ENCODE measurements at regions not wholly inside any gene's neighbourhood (a gene's known extent, or its start where the extent isn't known, plus 50 kb on each side); places are given as distances from the start of the nearest gene placed in this dataset.
"Not testable (repeated sequence)": the region's sequence is repeated elsewhere in the genome, so short reads cannot be mapped to it uniquely, and the experiment has no call there.

GRCh38 chr15:22519213-22519612, 60.5 kb downstream of the GOLGA6L22 start:
- DNase-seq: not testable (repeated sequence)

- DNase-seq: not testable (repeated sequence)
Measured at GRCh38 chr15:22526537-22526936, 67.8 kb downstream of the GOLGA6L22 start.

GRCh38 chr15:22527016-22527415, 68.3 kb downstream of the GOLGA6L22 start:
- not testable (repeated sequence) for DNase-seq

GRCh38 chr15:22529200-22529599, 70.5 kb downstream of the GOLGA6L22 start:
- not testable (repeated sequence) for DNase-seq

DNA sequence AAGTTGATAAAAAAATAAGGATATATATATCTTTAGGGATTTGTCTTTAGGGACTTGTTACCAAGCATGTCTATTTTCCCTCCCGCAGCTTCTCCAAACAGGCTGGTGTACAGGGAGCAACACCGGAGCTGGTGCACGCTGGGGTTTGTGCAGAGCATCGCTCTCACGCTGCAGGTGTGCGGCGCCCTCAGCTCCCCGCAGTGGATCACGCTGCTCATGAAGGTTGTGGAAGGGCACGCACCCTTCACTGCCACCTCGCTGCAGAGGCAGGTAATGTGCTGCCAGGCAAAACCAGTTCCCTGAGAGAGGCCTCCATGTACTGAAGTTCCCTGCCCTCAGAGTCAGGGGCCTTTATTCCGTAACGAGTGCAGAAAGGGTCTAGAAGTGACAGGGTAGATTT, 101.0 kb downstream of the GOLGA6L22 start:
- DNase-seq: not testable (repeated sequence)

- DNase-seq: not testable (repeated sequence)
Measured at GRCh38 chr15:22561716-22562115, 103.0 kb downstream of the GOLGA6L22 start.

GRCh38 chr15:22566510-22566909, 107.8 kb downstream of the GOLGA6L22 start:
- not testable (repeated sequence) for DNase-seq

DNA sequence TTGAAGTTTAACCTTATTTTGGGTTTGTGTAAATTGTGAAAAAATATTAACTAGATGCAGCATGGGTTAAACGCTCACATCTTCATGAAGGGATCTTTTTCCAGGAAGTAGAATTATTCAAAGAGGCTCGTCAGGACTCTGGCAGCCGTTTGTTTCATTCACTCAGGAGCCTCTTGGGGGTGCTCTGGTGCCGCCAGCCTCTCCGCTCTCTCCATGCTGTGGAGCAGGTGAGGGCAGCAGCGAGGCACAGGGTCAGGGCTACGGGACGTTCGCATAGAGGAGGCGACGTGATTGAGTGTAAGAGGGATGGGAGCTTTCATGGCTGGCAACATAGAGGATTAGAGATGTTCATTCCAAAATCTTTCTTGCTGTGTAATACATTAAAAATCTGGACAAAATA, 110.8 kb downstream of the GOLGA6L22 start:
- not testable (repeated sequence) for DNase-seq

GRCh38 chr15:22572152-22572735, 113.5 kb downstream of the GOLGA6L22 start:
- not testable (repeated sequence) for DNase-seq

DNA sequence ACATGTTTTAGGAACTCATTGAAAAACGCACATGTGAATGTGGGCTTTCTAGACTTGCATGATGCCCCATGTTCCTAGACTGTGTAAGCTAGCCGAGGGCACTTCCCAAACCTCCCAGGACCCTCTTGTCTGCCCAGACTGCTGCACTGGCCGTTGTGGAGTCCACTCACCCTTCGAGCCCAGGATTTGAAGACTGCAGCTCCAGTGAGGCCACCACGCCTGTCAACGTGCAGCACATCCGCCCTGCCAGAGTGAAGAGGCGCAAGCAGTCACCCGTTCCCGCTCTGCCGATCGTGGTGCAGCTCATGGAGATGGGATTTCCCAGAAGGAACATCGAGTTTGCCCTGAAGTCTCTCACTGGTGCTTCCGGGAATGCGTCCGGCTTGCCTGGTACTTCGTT, 114.1 kb downstream of the GOLGA6L22 start:
- not testable (repeated sequence) for DNase-seq

DNA sequence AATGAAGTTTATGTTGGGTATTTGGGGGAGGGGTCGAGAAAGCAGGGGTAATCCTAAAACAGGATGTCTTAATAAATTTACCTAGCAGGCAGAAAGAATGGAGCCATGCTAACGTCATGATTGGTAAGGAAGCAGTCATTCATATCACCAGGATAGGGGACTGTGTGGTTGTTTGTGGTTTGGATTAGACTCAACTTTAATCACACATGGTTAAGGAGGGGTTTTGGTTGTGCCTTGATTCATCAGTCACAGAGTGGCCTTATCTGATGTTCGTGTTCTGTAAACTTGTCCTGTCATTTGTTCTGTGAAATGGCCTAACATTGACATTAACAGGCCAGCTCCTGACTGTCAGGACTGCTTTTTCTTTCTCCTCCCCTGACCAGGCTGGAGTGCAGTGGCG, 119.1 kb downstream of the GOLGA6L22 start:
- not testable (repeated sequence) for DNase-seq

- not testable (repeated sequence) for DNase-seq
Measured at GRCh38 chr15:22579213-22579612, 120.5 kb downstream of the GOLGA6L22 start.

GRCh38 chr15:22587391-22587790, 128.7 kb downstream of the GOLGA6L22 start:
- not testable (repeated sequence) for DNase-seq

- not testable (repeated sequence) for DNase-seq
Measured at GRCh38 chr15:22598552-22598951, 139.8 kb downstream of the GOLGA6L22 start.

- not testable (repeated sequence) for DNase-seq
Measured at GRCh38 chr15:22599526-22600320, 141.0 kb downstream of the GOLGA6L22 start.

DNA sequence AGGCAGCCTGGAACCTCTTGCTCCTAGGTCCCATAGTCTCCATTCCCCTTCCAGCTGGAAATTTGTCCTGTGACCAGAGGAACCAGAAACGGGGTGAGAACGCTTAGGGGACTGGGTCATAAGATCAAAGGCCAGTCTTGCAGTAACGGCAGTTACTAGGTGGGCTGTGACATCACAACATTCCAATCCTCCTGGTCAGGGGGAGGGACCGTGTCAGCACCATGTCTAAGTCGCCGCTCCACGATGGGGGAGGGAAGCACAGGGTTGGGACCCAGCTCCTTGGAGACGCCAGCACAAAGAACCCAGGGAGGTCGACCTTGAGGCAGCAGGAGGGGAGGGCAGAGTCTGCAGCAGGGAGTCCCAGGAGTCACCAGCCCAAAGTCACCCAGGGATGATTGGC, 158.3 kb downstream of the GOLGA6L22 start:
- not testable (repeated sequence) for DNase-seq

DNA sequence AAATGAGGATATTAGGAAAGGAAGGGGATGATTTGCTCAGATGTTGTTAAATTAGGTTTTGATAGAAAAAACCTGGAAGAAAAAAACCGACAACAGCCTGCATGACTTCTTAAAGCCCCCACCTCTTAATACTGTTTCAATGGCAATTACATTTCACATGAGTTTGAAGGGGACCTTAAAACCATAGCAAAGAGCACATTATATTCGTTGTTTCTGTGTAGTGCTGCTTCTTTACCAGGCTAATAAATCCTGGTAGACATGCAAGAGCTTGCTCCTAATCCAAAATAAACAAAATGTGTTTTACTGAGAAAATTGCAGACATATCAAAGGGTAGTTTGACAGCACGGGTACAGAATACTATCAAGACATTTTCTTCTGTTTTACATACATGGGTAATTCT, 154.7 kb upstream of the NIPA1 start:
- not testable (repeated sequence) for DNase-seq

DNA sequence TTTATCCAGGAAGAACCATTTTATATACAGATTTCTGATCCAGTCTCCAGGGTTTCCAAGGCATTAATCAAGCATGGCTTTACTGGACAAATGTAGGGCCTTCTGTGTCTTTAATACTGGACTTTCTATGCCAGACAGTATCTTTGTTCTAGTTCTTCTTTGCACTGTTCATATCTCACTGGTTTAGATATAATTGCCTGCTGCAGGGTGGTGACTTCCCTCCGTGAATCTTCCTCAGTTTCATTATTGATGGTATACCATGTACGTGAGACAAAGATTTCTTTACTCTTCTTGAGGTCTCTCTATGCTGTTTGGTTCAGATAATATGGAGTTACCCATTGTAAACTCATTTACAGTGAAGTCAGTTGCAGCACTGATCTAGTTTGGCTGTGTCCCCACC, 146.5 kb upstream of the NIPA1 start:
- not testable (repeated sequence) for DNase-seq

GRCh38 chr15:22649458-22649857, 137.0 kb upstream of the NIPA1 start:
- not testable (repeated sequence) for DNase-seq

- DNase-seq: not testable (repeated sequence)
Measured at GRCh38 chr15:22651179-22651578, 135.3 kb upstream of the NIPA1 start.

GRCh38 chr15:22664294-22665058, 122.0 kb upstream of the NIPA1 start:
- peak; percentile 41 for DNase-seq

GRCh38 chr15:22665059-22665702, 121.3 kb upstream of the NIPA1 start:
- DNase-seq: peak; percentile 18

GRCh38 chr15:22665711-22666110, 120.7 kb upstream of the NIPA1 start:
- not testable (repeated sequence) for DNase-seq
